Skeletal muscle satellite cell (primary cell): ENCODE measurements at regions not wholly inside any gene's neighbourhood (a gene's known extent, or its start where the extent isn't known, plus 50 kb on each side); places are given as distances from the start of the nearest gene placed in this dataset.

ENCODE experiments used
- H3K27me3 ChIP-seq: 2 replicates; pipeline ENCODE4 v1.7.0; 2013; ENCODE audit warnings: low read length; ENCODE audit not compliant: control insufficient read depth, insufficient read depth
- H3K36me3 ChIP-seq: 2 replicates; pipeline ENCODE4 v1.7.0; 2013; ENCODE audit warnings: mild to moderate bottlenecking, control low read depth, low read length; ENCODE audit not compliant: insufficient read depth
- H3K4me1 ChIP-seq: 2 replicates; pipeline ENCODE4 v1.7.0; 2013; ENCODE audit warnings: low read length; ENCODE audit not compliant: control insufficient read depth, insufficient read depth
- H3K4me2 ChIP-seq: 2 replicates; pipeline ENCODE4 v1.7.0; 2013; ENCODE audit warnings: mild to moderate bottlenecking, low read length
- H3K4me3 ChIP-seq: 2 replicates; pipeline ENCODE4 v1.7.0; 2013; ENCODE audit warnings: low read length
- H3K9ac ChIP-seq: 2 replicates; pipeline ENCODE4 v1.7.0; 2013; ENCODE audit warnings: mild to moderate bottlenecking, low read depth, low read length, moderate library complexity
- H3K9me3 ChIP-seq: replicated peaks from 2 replicates; pipeline ENCODE4 v1.7.0; 2013; ENCODE audit warnings: mild to moderate bottlenecking, control low read depth, low read length

DNA sequence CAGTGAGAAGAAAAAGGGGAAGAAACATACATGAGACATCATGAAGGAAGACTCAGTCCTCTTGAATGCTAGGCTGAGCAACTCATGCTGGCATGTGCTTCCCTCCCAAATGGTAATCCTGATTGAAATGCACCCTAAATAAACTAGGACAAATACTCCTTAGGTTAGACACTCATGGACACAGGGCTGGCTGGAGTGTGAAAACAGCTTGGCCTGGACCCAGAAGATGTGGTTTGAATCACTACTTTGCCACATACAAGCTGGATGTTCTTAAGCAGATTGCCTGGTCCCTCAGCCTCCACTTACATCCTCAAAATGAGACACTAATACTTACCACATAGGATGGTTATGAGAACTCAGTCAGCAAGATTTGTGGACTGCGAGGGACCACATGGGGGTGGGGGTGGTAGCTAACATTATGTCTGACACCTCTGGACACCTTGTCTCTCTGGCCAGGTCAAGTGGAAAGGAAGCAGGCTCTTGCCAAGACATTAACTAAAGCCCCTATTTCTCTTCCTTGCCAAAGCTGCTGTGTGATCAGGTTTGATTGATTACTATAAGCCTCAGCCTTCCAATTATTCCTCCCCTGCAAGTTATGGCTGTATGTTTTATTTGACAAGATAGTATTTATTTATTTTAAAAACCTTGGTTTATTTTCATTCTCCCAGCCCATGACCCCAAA, 138.9 kb upstream of the SLC7A14 start:
- no peak overlapping the region for H3K4me3 ChIP-seq
- peaks cover 52% of the 10 kb centered on the region for H3K4me1 ChIP-seq
- no peaks in the 10 kb centered on the region for H3K27me3 ChIP-seq
- H3K36me3 ChIP-seq, result no peaks in the 10 kb centered on the region
- H3K4me2 ChIP-seq, result peak overlapping the region; percentile 3
- H3K9me3 ChIP-seq, result no peaks in the 10 kb centered on the region
- H3K9ac ChIP-seq, result no peak overlapping the region

DNA sequence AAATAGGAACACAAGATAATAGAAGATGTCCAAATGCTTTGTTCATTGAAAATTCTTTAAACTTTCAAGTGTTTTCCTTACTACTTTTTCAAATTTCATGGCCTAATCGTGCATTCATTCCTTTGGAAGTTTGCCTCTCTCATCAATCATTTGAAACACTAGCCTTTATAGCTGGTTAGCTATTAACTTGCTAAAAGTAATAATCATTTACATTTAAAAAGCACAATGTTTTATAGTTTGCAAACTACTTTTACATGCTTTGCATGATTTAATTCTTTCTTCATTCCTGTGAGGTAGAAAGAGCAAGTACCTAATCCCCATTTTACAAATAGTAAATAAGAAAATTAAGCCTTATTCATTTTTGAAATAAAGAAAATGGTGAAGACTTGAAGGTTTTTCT, 137.4 kb upstream of the SLC7A14 start:
- no peaks in the 10 kb centered on the region for H3K36me3 ChIP-seq
- H3K9me3 ChIP-seq, result no peaks in the 10 kb centered on the region
- no peaks in the 10 kb centered on the region for H3K27me3 ChIP-seq

DNA sequence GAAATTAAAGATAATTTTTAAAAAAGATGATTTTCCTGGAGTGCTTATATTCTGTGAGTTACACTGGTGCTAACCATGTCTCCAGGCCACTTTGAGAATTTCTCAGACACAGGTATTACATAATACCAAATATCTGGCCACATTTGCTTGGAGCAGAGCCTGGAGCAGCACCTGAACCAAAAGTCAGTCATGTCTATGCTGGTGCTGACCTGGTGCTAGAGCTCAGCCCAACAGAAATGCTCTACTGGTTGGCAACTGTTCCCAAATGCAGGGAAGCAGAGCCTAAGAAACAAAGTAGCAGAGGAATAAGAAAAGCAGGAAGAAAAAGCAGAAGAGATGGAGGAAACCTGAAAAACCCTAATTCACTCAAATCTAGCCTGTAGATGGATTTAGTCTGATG, 135.7 kb upstream of the SLC7A14 start:
- H3K36me3 ChIP-seq, result no peaks in the 10 kb centered on the region
- no peak overlapping the region for H3K4me3 ChIP-seq
- no peaks in the 10 kb centered on the region for H3K9me3 ChIP-seq
- H3K4me1 ChIP-seq, result peaks cover 37% of the 10 kb centered on the region
- no peak overlapping the region for H3K9ac ChIP-seq
- no peak overlapping the region for H3K4me2 ChIP-seq
- no peaks in the 10 kb centered on the region for H3K27me3 ChIP-seq

More for the DNA sequence above, 137.4 kb upstream of the SLC7A14 start:
- Histone ChIP-seq H3K4me2 (no peak overlapping the region), H3K4me1 (peaks cover 44% of the 10 kb centered on the region), H3K4me3 (no peak overlapping the region), H3K9ac (no peak overlapping the region)

- Histone ChIP-seq H3K4me1 (peaks cover 25% of the 10 kb centered on the region), H3K4me3 (no peak overlapping the region), H3K4me2 (no peak overlapping the region)
Measured at GRCh38 chr3:170719300-170719699, 133.4 kb upstream of the SLC7A14 start.

GRCh38 chr3:170718848-170719247, 133.0 kb upstream of the SLC7A14 start:
- no peak overlapping the region for H3K4me2 ChIP-seq
- H3K36me3 ChIP-seq, result no peaks in the 10 kb centered on the region
- H3K9ac ChIP-seq, result no peak overlapping the region
- H3K4me3 ChIP-seq, result no peak overlapping the region
- no peaks in the 10 kb centered on the region for H3K27me3 ChIP-seq
- H3K4me1 ChIP-seq, result peaks cover 25% of the 10 kb centered on the region
- no peaks in the 10 kb centered on the region for H3K9me3 ChIP-seq

More at GRCh38 chr3:170719300-170719699, 133.4 kb upstream of the SLC7A14 start:
- Histone ChIP-seq H3K9ac (no peak overlapping the region), H3K27me3 (no peaks in the 10 kb centered on the region), H3K9me3 (no peaks in the 10 kb centered on the region), H3K36me3 (no peaks in the 10 kb centered on the region)

DNA sequence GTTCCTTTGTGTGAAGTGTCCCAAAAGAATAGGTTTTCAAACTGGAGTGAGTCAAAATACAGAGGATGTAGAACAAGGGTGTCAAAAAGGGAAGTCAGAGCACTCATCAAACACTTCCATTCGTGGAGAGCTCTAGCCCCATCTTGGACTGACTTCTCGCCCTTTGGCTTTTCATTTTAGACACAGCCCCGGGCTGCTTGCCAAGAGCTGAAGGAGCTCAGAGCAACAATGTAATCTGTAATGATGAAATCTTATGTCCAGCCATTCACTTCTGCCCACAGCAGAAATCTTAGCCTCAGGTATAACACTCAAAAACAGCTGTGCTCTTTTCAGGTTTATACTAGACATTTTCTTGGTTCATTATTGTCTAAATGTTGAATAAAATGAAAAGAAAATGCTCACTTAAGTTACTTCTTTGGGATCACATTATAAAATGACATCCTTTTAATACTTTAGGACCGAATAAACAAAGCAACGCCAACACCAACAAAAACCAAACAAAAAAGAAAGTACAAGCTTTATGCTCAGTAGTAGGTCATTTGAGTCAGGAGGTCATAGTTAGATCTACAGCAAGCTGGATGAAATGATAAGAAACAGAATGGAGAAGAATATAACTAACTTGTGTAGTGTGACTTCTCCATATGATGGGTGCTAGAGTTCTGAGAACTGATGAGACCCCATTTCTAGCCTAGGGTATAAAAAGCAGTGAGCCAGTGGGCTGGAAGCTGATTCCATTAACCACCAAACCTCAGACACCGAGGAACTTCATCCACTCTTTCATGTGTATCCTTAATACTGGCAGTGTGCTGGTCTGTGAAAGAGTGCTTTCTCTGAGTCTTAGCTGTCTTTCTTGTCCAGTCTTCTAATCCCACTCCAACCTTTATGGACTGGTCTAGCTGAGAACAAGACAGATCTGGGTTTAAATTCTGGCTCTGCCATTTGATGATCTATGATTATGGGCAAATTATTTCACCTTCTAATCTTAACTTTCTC, 131.8 kb upstream of the SLC7A14 start:
- H3K4me3 ChIP-seq, result no peak overlapping the region
- peaks cover 35% of the 10 kb centered on the region for H3K4me1 ChIP-seq
- no peak overlapping the region for H3K9ac ChIP-seq
- H3K4me2 ChIP-seq, result no peak overlapping the region
- H3K27me3 ChIP-seq, result no peaks in the 10 kb centered on the region
- H3K36me3 ChIP-seq, result no peaks in the 10 kb centered on the region
- H3K9me3 ChIP-seq, result no peaks in the 10 kb centered on the region

DNA sequence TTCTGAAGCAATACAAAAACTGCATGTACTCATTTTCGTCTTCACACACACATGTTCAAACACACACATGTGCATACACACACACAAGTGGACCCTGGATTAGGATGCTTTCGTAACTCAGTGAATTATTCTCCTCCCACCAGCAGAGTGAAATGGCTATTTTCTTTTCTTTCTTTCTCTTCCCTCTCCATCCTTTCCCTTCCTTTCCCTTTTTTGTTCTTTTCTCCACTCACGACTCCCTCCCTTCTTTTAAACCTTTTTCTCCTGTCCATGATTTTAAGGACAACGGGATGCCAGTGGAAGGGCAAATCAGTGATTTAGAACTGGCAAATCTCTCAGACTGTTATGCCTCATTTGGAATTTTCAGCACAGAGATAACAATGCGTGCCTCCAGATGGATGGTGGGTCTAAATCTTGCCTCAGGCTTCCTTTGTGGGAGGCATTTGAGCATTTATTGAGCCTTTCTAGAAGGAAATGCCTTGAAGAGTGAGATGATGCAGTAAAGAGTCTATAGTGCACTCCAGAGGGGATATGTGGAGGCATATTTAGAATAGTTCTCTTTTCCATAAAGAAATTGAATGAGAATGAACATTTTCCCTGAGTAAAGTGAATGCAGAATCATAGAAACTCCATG, 130.4 kb upstream of the SLC7A14 start:
- H3K27me3 ChIP-seq, result no peaks in the 10 kb centered on the region
- H3K9ac ChIP-seq, result no peak overlapping the region
- H3K9me3 ChIP-seq, result no peaks in the 10 kb centered on the region
- H3K36me3 ChIP-seq, result no peaks in the 10 kb centered on the region
- no peak overlapping the region for H3K4me3 ChIP-seq
- H3K4me1 ChIP-seq, result peaks cover 40% of the 10 kb centered on the region
- no peak overlapping the region for H3K4me2 ChIP-seq

GRCh38 chr3:170714562-170715535, 129.0 kb upstream of the SLC7A14 start:
- Histone ChIP-seq H3K4me1 (peaks cover 40% of the 10 kb centered on the region), H3K9me3 (no peaks in the 10 kb centered on the region), H3K27me3 (no peaks in the 10 kb centered on the region), H3K4me3 (no peak overlapping the region), H3K9ac (peak overlapping the region; percentile 48), H3K36me3 (no peaks in the 10 kb centered on the region), H3K4me2 (peak overlapping the region; percentile 47)

GRCh38 chr3:170714122-170714521, 128.2 kb upstream of the SLC7A14 start:
- Histone ChIP-seq H3K9me3 (peaks cover 4% of the 10 kb centered on the region), H3K27me3 (no peaks in the 10 kb centered on the region), H3K9ac (peak overlapping the region; percentile 48), H3K4me1 (peaks cover 43% of the 10 kb centered on the region), H3K36me3 (no peaks in the 10 kb centered on the region), H3K4me2 (peak overlapping the region; percentile 47), H3K4me3 (no peak overlapping the region)

- Histone ChIP-seq H3K27me3 (no peaks in the 10 kb centered on the region), H3K9ac (peak overlapping the region; percentile 48), H3K4me3 (no peak overlapping the region), H3K4me2 (peak overlapping the region; percentile 47), H3K9me3 (peaks cover 4% of the 10 kb centered on the region), H3K36me3 (no peaks in the 10 kb centered on the region), H3K4me1 (peaks cover 46% of the 10 kb centered on the region)
Measured at GRCh38 chr3:170713653-170714052, 127.8 kb upstream of the SLC7A14 start.
